ENCODE measurements at regions not wholly inside any gene's neighbourhood (a gene's known extent, or its start where the extent isn't known, plus 50 kb on each side); places are given as distances from the start of the nearest gene placed in this dataset.

GRCh38 chr13:107360010-107360409 lies 792.1 kb upstream of the ARGLU1 start:
- 88% methylated on average over 1 of the region's 1 CpG for WGBS (ENCODE audit: low lambda C conversion rate)
- Histone ChIP-seq H3K9me2 (no peaks in the 10 kb centered on the region), H3K9ac (no peak overlapping the region), H4K20me1 (ENCODE audit: insufficient read depth) (no peaks in the 10 kb centered on the region), H3F3A (replicated peaks; ENCODE audit: insufficient read depth) (peaks cover under 1% of the 10 kb centered on the region), H3K36me3 (replicated peaks in 1 of 2; ENCODE audit: control insufficient read depth in 1 of 2, insufficient read depth in 2 of 2, low read length in 1 of 2) (no peaks in the 10 kb centered on the region), H2AFZ (ENCODE audit: low read depth) (no peak overlapping the region), H3K79me2 (ENCODE audit: insufficient read depth) (peaks cover 7% of the 10 kb centered on the region), H3K9me3 (no peaks in the 10 kb centered on the region), H3K27me3 (ENCODE audit: insufficient read depth) (no peaks in the 10 kb centered on the region), H3K4me2 (no peak overlapping the region), H3K4me3 (ENCODE audit: low read depth in 2 of 2, low read length in 1 of 2) (no peak overlapping the region), H3K4me1 (ENCODE audit: control insufficient read depth in 1 of 2, insufficient read depth in 2 of 2, low read depth in 1 of 2, low read length in 1 of 2) (peaks cover under 1 to 3% of the 10 kb centered on the region in 2 experiments; a peak in 2 of 4 replicates), H3K27ac (ENCODE audit: low read depth in 2 of 2, low read length in 1 of 2) (no peak overlapping the region)
- ChIA-PET CTCF (no interaction called here), POLR2A (no interaction called here)
- TF ChIP-seq FOXM1 (IDR thresholded peaks at IDR 0.05; ENCODE audit: low read depth) (no peak), CHD2 (IDR thresholded peaks at IDR 0.05; ENCODE audit: low read length, partially characterized antibody) (no peak), MEF2A (IDR thresholded peaks at IDR 0.05; ENCODE audit: borderline replicate concordance, low read depth) (no peak), GATA2 (CRISPR knock-in tag; IDR thresholded peaks at IDR 0.05) (no peak), TEAD4 (IDR thresholded peaks at IDR 0.05; ENCODE audit: borderline replicate concordance, insufficient read depth) (no peak), TCF12 (IDR thresholded peaks at IDR 0.05) (no peak), YY1 (IDR thresholded peaks at IDR 0.05; ENCODE audit: low read depth) (no peak), FOSL2 (IDR thresholded peaks at IDR 0.05; ENCODE audit: borderline replicate concordance, low read depth) (no peak)
- no peak for DNase-seq

DNA sequence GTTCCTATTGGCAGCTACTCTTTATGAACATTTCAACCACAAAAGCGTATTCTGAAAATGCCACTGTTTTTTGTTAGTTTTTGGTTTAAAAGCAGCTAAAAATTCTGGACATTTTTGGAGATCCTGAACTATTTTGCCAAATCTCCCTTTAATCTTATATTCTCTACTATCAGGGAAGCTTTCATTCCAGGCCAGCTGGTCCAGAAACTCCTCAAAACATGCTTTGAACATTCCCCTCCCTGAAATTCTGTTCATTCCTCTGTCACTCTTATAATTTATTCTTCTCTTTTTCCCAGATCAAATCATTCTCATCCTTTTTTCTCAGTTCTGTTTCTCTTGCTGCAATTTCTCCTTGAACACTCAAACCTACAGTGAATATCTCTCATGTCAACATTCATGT lies 790.9 kb upstream of the ARGLU1 start:
- no peak for DNase-seq
- Histone ChIP-seq H3K4me2 (no peak overlapping the region), H3K36me3 (replicated peaks in 1 of 2; ENCODE audit: control insufficient read depth in 1 of 2, insufficient read depth in 2 of 2, low read length in 1 of 2) (no peaks in the 10 kb centered on the region), H4K20me1 (ENCODE audit: insufficient read depth) (no peaks in the 10 kb centered on the region), H3K79me2 (ENCODE audit: insufficient read depth) (peaks cover 13% of the 10 kb centered on the region), H3K4me1 (ENCODE audit: control insufficient read depth in 1 of 2, insufficient read depth in 2 of 2, low read depth in 1 of 2, low read length in 1 of 2) (no peaks in the 10 kb centered on the region; a peak in 1 of 4 replicates), H3K9me2 (no peaks in the 10 kb centered on the region), H3K27ac (ENCODE audit: low read depth in 2 of 2, low read length in 1 of 2) (no peak overlapping the region; a peak in 1 of 4 replicates), H3K9me3 (no peaks in the 10 kb centered on the region), H3K9ac (no peak overlapping the region), H2AFZ (ENCODE audit: low read depth) (no peak overlapping the region), H3K27me3 (ENCODE audit: insufficient read depth) (no peaks in the 10 kb centered on the region), H3K4me3 (ENCODE audit: low read depth in 2 of 2, low read length in 1 of 2) (no peak overlapping the region), H3F3A (replicated peaks; ENCODE audit: insufficient read depth) (no peaks in the 10 kb centered on the region)
- CTCF ChIA-PET = interaction anchor here (1.2 kb wide), 1 partner anchor 31 kb away, joined by 3 read pairs; no protein-coding TSS in a partner anchor
- TF ChIP-seq, protein P1, sequence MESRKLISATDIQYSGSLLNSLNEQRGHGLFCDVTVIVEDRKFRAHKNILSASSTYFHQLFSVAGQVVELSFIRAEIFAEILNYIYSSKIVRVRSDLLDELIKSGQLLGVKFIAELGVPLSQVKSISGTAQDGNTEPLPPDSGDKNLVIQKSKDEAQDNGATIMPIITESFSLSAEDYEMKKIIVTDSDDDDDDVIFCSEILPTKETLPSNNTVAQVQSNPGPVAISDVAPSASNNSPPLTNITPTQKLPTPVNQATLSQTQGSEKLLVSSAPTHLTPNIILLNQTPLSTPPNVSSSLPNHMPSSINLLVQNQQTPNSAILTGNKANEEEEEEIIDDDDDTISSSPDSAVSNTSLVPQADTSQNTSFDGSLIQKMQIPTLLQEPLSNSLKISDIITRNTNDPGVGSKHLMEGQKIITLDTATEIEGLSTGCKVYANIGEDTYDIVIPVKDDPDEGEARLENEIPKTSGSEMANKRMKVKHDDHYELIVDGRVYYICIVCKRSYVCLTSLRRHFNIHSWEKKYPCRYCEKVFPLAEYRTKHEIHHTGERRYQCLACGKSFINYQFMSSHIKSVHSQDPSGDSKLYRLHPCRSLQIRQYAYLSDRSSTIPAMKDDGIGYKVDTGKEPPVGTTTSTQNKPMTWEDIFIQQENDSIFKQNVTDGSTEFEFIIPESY (IDR thresholded peaks at IDR 0.05; ENCODE audit: borderline replicate concordance, low read depth) = no peak
- TF ChIP-seq USF2 (IDR thresholded peaks at IDR 0.05; ENCODE audit: borderline replicate concordance, low read depth, low read length) (no peak), MXI1 (IDR thresholded peaks at IDR 0.05; ENCODE audit: low read depth, low read length) (no peak), NFIC (IDR thresholded peaks at IDR 0.05; ENCODE audit: borderline replicate concordance) (no peak), SIN3A (IDR thresholded peaks at IDR 0.05; ENCODE audit: borderline replicate concordance, low read depth, low read length) (no peak), TCF12 (IDR thresholded peaks at IDR 0.05) (no peak), FOSL2 (IDR thresholded peaks at IDR 0.05; ENCODE audit: borderline replicate concordance, low read depth) (no peak), NRF1 (IDR thresholded peaks at IDR 0.05; ENCODE audit: low read depth, low read length) (no peak), JUND (IDR thresholded peaks at IDR 0.05) (no peak), EP300 (IDR thresholded peaks at IDR 0.05; ENCODE audit: borderline replicate concordance in 1 of 2, low read depth in 1 of 2, low read length in 1 of 2) (no peak), POLR2AphosphoS5 (IDR thresholded peaks at IDR 0.05; ENCODE audit: low read depth, low read length) (no peak), ELF1 (IDR thresholded peaks at IDR 0.05) (no peak), CTCF (IDR thresholded peaks at IDR 0.05) (no peak), FOXM1 (IDR thresholded peaks at IDR 0.05; ENCODE audit: low read depth) (no peak)
- TF ChIP-seq, protein P2, sequence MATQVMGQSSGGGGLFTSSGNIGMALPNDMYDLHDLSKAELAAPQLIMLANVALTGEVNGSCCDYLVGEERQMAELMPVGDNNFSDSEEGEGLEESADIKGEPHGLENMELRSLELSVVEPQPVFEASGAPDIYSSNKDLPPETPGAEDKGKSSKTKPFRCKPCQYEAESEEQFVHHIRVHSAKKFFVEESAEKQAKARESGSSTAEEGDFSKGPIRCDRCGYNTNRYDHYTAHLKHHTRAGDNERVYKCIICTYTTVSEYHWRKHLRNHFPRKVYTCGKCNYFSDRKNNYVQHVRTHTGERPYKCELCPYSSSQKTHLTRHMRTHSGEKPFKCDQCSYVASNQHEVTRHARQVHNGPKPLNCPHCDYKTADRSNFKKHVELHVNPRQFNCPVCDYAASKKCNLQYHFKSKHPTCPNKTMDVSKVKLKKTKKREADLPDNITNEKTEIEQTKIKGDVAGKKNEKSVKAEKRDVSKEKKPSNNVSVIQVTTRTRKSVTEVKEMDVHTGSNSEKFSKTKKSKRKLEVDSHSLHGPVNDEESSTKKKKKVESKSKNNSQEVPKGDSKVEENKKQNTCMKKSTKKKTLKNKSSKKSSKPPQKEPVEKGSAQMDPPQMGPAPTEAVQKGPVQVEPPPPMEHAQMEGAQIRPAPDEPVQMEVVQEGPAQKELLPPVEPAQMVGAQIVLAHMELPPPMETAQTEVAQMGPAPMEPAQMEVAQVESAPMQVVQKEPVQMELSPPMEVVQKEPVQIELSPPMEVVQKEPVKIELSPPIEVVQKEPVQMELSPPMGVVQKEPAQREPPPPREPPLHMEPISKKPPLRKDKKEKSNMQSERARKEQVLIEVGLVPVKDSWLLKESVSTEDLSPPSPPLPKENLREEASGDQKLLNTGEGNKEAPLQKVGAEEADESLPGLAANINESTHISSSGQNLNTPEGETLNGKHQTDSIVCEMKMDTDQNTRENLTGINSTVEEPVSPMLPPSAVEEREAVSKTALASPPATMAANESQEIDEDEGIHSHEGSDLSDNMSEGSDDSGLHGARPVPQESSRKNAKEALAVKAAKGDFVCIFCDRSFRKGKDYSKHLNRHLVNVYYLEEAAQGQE (IDR thresholded peaks at IDR 0.05; ENCODE audit: low read depth, low read length) = no peak
- TF ChIP-seq, protein P3, sequence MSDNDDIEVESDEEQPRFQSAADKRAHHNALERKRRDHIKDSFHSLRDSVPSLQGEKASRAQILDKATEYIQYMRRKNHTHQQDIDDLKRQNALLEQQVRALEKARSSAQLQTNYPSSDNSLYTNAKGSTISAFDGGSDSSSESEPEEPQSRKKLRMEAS (IDR thresholded peaks at IDR 0.05; ENCODE audit: low read depth) = no peak
- 76% methylated on average over 1 of the region's 1 CpG for WGBS (ENCODE audit: low lambda C conversion rate)
- POLR2A ChIA-PET = no interaction called here
